ENCODE measurements at regions not wholly inside any gene's neighbourhood (a gene's known extent, or its start where the extent isn't known, plus 50 kb on each side); places are given as distances from the start of the nearest gene placed in this dataset.

DNA sequence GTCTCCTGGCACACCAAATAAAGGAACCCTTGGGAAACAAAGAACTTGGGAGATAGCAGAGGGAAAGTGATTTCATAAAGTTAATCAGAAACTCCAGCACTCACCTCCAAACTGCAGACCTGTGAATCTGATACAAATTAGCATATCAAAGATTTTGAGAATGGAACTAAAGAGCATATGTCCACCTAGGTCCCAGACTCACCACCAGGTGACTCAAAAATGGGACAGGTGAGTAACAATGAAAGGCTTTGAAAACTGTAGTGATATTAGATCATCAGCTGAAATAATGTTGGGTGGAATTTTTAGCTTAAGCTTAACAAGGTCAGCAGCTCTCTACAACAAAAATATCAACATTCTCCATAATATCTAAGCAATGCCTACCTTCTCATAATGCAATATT is 214.8 kb downstream of the RERGL start:
- no peak overlapping the region for H3K27ac ChIP-seq (ENCODE audit: extremely low read depth, low read depth, low read length)
- no peak overlapping the region for H3K4me3 ChIP-seq
- intact Hi-C loops (cut with micrococcal nuclease), result no loop called here
- H3K9me1 ChIP-seq (ENCODE audit: control insufficient read depth, insufficient read depth, low read length), result no peaks in the 10 kb centered on the region
- TF ChIP-seq BHLHE40 (IDR thresholded peaks at IDR 0.05; ENCODE audit: low read length) (no peak), THRAP3 (IDR thresholded peaks at IDR 0.05; ENCODE audit: borderline replicate concordance) (no peak), STAT6 (CRISPR knock-in tag; IDR thresholded peaks at IDR 0.05) (no peak), ELF2 (CRISPR knock-in tag; IDR thresholded peaks at IDR 0.05) (no peak), SFPQ (IDR thresholded peaks at IDR 0.05; ENCODE audit: low read depth, low read length) (no peak), GABPB1 (CRISPR knock-in tag; IDR thresholded peaks at IDR 0.05) (no peak), ZNF780A (CRISPR knock-in tag; IDR thresholded peaks at IDR 0.05) (no peak), MYC (IDR thresholded peaks at IDR 0.05; ENCODE audit: low read depth, low read length) (no peak), MYC (CRISPR knock-in tag; IDR thresholded peaks at IDR 0.05; ENCODE audit: borderline replicate concordance, low read depth) (no peak), TCF7L2 (IDR thresholded peaks at IDR 0.05; ENCODE audit: low read depth, low read length) (no peak)
- no peak overlapping the region for H3K4me2 ChIP-seq (ENCODE audit: insufficient read depth, low read length)
- ChIA-PET POLR2A (no interaction called here), CTCF (ENCODE audit: low intra/inter-chr PET ratio) (no interaction called here)
- no peak for FAIRE-seq
- H2AFZ ChIP-seq (ENCODE audit: low read depth, low read length), result no peak overlapping the region
- no peaks in the 10 kb centered on the region for H3K4me1 ChIP-seq (replicated peaks in 1 of 2; ENCODE audit: control insufficient read depth in 2 of 2, insufficient read depth in 2 of 2, low read length in 2 of 2)
- no peaks in the 10 kb centered on the region for H4K20me1 ChIP-seq (replicated peaks; ENCODE audit: control insufficient read depth, insufficient read depth, low read length)
- no peaks in the 10 kb centered on the region for H3K27me3 ChIP-seq (ENCODE audit: control insufficient read depth in 2 of 2, insufficient read depth in 2 of 2, low read length in 2 of 2)
- H3K9me3 ChIP-seq (replicated peaks; ENCODE audit: control insufficient read depth, insufficient read depth, low read depth, low read length), result no peaks in the 10 kb centered on the region
- no peak for DNase-seq (ENCODE audit: extremely low read depth in 1 of 4, low spot score in 3 of 4)
- no peak for ATAC-seq
- no peaks in the 10 kb centered on the region for H3K36me3 ChIP-seq (ENCODE audit: control insufficient read depth, insufficient read depth, low read length)
- H3K79me2 ChIP-seq (ENCODE audit: control insufficient read depth, insufficient read depth, low read length), result no peaks in the 10 kb centered on the region
- H3K9ac ChIP-seq (ENCODE audit: insufficient read depth in 1 of 2, low read depth in 2 of 2, low read length in 2 of 2), result no peak overlapping the region
- BruUV-seq (replicated peaks), result no TSS peak
- in situ Hi-C loops (cut with MboI), result no loop called here
